Kidney epithelial cell (primary cell): ENCODE measurements at regions not wholly inside any gene's neighbourhood (a gene's known extent, or its start where the extent isn't known, plus 50 kb on each side); places are given as distances from the start of the nearest gene placed in this dataset.

ENCODE experiments used
- DNase-seq: peaks from one replicate; pipeline ENCODE4 v3.0.0-alpha.2; 2010; ENCODE audit warnings: low read depth
- H3K27me3 ChIP-seq: 2 replicates; pipeline ENCODE4 v1.6.0; 2011; ENCODE audit warnings: low read length; ENCODE audit not compliant: control insufficient read depth, insufficient read depth
- H3K36me3 ChIP-seq: 2 replicates; pipeline ENCODE4 v1.5.1; 2011; ENCODE audit warnings: low read length; ENCODE audit not compliant: control insufficient read depth, insufficient read depth
- H3K4me3 ChIP-seq: 2 replicates; pipeline ENCODE4 v1.5.1; 2011; ENCODE audit warnings: low read depth, mild to moderate bottlenecking, control low read depth, low read length
- TF ChIP-seq, protein P1 (sequence below): IDR thresholded peaks from 2 replicates; pipeline ENCODE4 v1.5.1; 2011; ENCODE audit warnings: mild to moderate bottlenecking, moderate library complexity, low read length, control low read depth, inconsistent platforms; ENCODE audit not compliant: insufficient read depth, poor library complexity, severe bottlenecking

DNA sequence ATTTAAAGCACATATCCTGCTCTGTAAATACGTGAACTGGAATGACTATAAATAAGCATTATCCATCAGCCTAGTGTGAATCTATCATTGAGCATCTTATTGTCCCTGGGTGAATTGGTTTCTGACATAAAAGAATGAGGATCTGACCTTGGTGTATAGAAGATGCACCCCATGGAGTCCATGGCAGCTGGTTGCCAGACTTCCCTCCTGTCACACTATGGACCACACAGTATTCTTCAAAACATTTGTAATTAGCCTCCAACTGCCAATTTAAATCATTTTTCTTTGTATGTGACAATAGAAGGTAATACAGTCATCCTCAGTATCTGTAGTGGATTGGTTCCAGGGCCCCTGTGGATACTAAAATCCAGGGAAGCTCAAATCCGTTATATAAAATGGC is 238.1 kb upstream of the ZWINT start:
- no peak for DNase-seq
- Histone ChIP-seq H3K36me3 (no peaks in the 10 kb centered on the region), H3K27me3 (no peaks in the 10 kb centered on the region), H3K4me3 (no peak overlapping the region)
- TF ChIP-seq, protein P1, sequence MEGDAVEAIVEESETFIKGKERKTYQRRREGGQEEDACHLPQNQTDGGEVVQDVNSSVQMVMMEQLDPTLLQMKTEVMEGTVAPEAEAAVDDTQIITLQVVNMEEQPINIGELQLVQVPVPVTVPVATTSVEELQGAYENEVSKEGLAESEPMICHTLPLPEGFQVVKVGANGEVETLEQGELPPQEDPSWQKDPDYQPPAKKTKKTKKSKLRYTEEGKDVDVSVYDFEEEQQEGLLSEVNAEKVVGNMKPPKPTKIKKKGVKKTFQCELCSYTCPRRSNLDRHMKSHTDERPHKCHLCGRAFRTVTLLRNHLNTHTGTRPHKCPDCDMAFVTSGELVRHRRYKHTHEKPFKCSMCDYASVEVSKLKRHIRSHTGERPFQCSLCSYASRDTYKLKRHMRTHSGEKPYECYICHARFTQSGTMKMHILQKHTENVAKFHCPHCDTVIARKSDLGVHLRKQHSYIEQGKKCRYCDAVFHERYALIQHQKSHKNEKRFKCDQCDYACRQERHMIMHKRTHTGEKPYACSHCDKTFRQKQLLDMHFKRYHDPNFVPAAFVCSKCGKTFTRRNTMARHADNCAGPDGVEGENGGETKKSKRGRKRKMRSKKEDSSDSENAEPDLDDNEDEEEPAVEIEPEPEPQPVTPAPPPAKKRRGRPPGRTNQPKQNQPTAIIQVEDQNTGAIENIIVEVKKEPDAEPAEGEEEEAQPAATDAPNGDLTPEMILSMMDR, result no peak

DNA sequence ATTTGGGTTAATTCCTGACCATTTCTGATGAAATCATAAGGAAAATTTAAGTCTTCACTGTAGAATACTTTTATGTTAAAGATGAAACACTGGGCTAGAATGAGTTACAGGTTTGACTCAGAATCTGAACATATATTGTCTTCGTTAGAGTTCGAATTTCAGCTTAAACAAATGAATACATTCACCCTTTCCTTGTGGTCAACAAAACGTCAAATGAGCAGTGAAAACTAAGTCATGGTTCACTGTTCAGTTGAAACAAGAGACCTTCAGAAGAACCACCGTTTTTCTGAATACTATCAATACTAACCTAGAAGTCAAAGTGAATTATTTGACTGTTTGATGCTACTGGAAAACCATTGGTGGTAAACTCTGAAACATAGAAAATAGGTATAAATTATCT is 235.2 kb upstream of the ZWINT start:
- no peak for DNase-seq
- no peaks in the 10 kb centered on the region for H3K27me3 ChIP-seq
- TF ChIP-seq, protein P1, result no peak
- no peaks in the 10 kb centered on the region for H3K36me3 ChIP-seq
- H3K4me3 ChIP-seq, result no peak overlapping the region

DNA sequence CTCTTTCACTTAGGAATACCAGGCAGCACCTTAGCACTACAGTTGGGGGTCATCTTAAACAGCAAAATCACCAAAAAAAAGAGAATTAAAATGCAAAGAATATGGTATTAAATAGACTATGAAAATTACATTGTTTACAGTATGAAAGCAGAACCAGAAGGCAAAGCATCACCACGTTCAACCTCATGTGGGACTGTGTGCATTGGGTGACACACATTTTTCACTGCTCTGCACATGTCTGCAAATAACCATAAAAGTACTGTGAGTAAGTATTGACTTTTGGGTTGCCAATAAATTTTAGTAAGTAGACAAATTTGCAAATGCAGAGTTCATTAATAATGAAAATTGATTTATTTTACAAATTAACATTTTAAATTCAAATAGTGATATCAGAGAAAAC is 232.1 kb upstream of the ZWINT start:
- DNase-seq, result no peak
- TF ChIP-seq, protein P1, result no peak
- Histone ChIP-seq H3K36me3 (no peaks in the 10 kb centered on the region), H3K27me3 (no peaks in the 10 kb centered on the region), H3K4me3 (no peak overlapping the region)

DNA sequence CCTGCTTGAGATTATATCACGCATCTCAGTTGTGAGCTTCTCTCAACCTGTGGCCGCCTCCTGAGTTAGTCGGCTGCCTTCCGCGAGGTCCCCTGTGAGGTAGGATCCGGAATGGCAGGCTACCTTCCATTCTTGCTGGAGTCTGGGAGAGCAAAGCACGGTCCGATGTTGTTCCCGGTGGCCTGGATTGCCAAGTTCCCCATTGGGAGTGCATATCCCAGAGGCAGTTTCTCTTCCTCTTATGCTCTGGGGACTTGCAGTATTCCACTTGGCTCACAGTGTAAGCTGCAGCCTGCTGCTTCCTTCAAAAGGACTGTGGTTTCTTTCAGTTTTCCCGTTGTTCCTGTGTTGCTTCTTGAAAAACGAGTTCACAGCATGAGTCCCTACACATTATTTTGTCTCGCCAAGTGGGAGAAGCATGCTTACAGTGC is 225.4 kb upstream of the ZWINT start:
- no peaks in the 10 kb centered on the region for H3K36me3 ChIP-seq
- no peak for DNase-seq
- TF ChIP-seq, protein P1, result no peak
- H3K27me3 ChIP-seq, result no peaks in the 10 kb centered on the region
- no peak overlapping the region for H3K4me3 ChIP-seq

DNA sequence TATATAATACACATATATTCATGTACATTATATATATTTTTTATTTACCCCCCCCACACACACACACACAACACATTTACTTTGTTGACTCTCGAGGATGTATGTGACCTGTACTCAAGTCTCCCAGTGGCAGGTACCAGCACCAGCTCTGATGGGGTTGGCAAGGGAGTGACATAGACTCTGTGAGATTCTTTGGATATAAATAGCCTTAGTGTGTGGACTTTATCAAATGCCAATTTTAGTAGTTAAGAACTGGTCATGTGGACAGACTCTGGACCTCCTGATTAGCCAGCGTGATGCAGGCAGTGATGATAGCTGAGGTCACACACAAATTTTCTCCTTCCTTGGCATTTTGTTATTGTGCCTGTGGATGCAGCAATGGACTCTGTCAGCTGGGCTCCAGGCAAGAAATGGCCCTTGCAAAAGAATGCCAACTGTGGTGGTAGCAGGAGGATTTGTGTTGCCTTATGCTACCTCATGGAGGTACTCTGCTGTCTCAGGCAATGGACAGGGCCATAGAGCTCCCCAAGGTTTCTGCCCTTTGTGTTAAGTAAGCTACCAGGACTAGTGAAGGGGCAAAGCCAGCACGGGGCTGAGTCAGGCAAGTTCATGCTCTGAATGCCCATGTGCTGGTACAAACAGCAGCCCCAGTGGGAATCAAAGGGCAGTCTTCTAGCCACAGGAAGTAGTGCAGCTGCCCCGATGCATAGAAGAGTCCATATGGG is 224.6 kb upstream of the ZWINT start:
- no peaks in the 10 kb centered on the region for H3K27me3 ChIP-seq

More for the DNA sequence above, 224.6 kb upstream of the ZWINT start:
- TF ChIP-seq, protein P1, result no peak
- DNase-seq, result no peak
- no peaks in the 10 kb centered on the region for H3K36me3 ChIP-seq
- no peak overlapping the region for H3K4me3 ChIP-seq
